Endothelial cell of umbilical vein (primary cell): ENCODE measurements at regions not wholly inside any gene's neighbourhood (a gene's known extent, or its start where the extent isn't known, plus 50 kb on each side); places are given as distances from the start of the nearest gene placed in this dataset.

Source experiments
- BruUV-seq: library from RNA; stranded (reverse); fragments of 400-500 nt; replicated peaks from 2 replicates; lab custom pipeline; 2021; lab: Mats Ljungman, UMichigan
- CTCF ChIA-PET: fragments of 300-600, 350-600 bp; sonication (Branson Sonifier 250); formaldehyde crosslinking; loops from one replicate; lab custom pipeline; 2021; ENCODE audit warnings: antibody characterized with exemption, inconsistent platforms; lab: Charles Lee
- POLR2A ChIA-PET: fragments of 300-600, 350-600 bp; sonication (Branson Sonifier 250); formaldehyde crosslinking; loops from one replicate; lab custom pipeline; 2021; ENCODE audit warnings: antibody characterized with exemption, inconsistent platforms; lab: Charles Lee
- DNase-seq: peaks from one replicate; pipeline ENCODE4 v3.0.0-alpha.2; 2011; ENCODE audit warnings: low read depth, low spot score
- FAIRE-seq: peaks from 2 replicates; lab custom pipeline; 2011; peaks lifted over from hg19 to GRCh38; lab: Jason Lieb, UNC
- H2AFZ ChIP-seq: 2 replicates; pipeline ENCODE4 v1.6.0; 2012; ENCODE audit warnings: low read depth, low read length, control low read depth, inconsistent platforms
- H3K27ac ChIP-seq: 2 replicates; pipeline ENCODE4 v1.5.1; 2011; ENCODE audit warnings: low read depth, mild to moderate bottlenecking, control low read depth, low read length, moderate library complexity; ENCODE audit not compliant: insufficient read depth
- H3K27me3 ChIP-seq, 2 experiments: 2 replicates each; pipeline versions ENCODE4 v1.6.0 to v1.6.1; 2011; ENCODE audit warnings: low read length in 2 of 2, mixed read lengths in 1 of 2; ENCODE audit not compliant: control insufficient read depth in 2 of 2, insufficient read depth in 2 of 2
- H3K36me3 ChIP-seq, 2 experiments: 2 replicates in 1 of 2; 3 replicates in 1 of 2; pipeline ENCODE4 v1.5.1; 2011; ENCODE audit warnings: low read length in 2 of 2, mild to moderate bottlenecking in 1 of 2, moderate library complexity in 1 of 2; ENCODE audit not compliant: control insufficient read depth in 2 of 2, insufficient read depth in 2 of 2; ENCODE audit errors: extremely low read depth in 1 of 2
- H3K4me1 ChIP-seq: 3 replicates; pipeline ENCODE4 v1.5.1; 2011; ENCODE audit warnings: mild to moderate bottlenecking, low read length; ENCODE audit not compliant: control insufficient read depth, insufficient read depth; ENCODE audit errors: extremely low read depth
- H3K4me2 ChIP-seq: 2 replicates; pipeline ENCODE4 v1.6.1; 2011; ENCODE audit warnings: low read length, control low read depth, mixed read lengths; ENCODE audit not compliant: insufficient read depth
- H3K4me3 ChIP-seq, 3 experiments: fragments of 200-600 bp in 1 of 3; sonication (generic), shearing (Covaris generic) in 1 of 3; replicated peaks in 1 of 3; 2 replicates each; pipeline ENCODE4 v1.5.1; 2011 to 2016; ENCODE audit warnings: control low read depth in 3 of 3, low read length in 3 of 3, mild to moderate bottlenecking in 2 of 3, inconsistent platforms in 1 of 3, low read depth in 1 of 3, moderate library complexity in 1 of 3; ENCODE audit not compliant: insufficient read depth in 1 of 3
- H3K79me2 ChIP-seq: 2 replicates; pipeline ENCODE4 v1.6.0; 2012; ENCODE audit warnings: low read length, inconsistent platforms; ENCODE audit not compliant: control insufficient read depth, insufficient read depth
- H3K9ac ChIP-seq: replicated peaks from 2 replicates; pipeline ENCODE3; 2011; ENCODE audit warnings: low read length, control low read depth; ENCODE audit not compliant: insufficient read depth; ENCODE audit errors: extremely low read depth
- H3K9me1 ChIP-seq: replicated peaks from 3 replicates; pipeline ENCODE4 v1.6.0; 2011; ENCODE audit warnings: mild to moderate bottlenecking, low read length; ENCODE audit not compliant: control insufficient read depth, insufficient read depth; ENCODE audit errors: extremely low read depth
- H3K9me3 ChIP-seq: replicated peaks from 2 replicates; pipeline ENCODE4 v1.5.1; 2012; ENCODE audit warnings: low read length, inconsistent platforms; ENCODE audit not compliant: control insufficient read depth, insufficient read depth
- H4K20me1 ChIP-seq: replicated peaks from 2 replicates; pipeline ENCODE3; 2011; ENCODE audit warnings: mild to moderate bottlenecking, low read length; ENCODE audit not compliant: control insufficient read depth, insufficient read depth; ENCODE audit errors: extremely low read depth
- CTCF ChIP-seq, 2 donors: IDR thresholded peaks; 1 replicate in 1 of 2; 2 replicates in 1 of 2; pipeline ENCODE4 v1.5.1; 2011; ENCODE audit warnings: low read length in 2 of 2, mild to moderate bottlenecking in 2 of 2, moderate library complexity in 2 of 2, control low read depth in 1 of 2, inconsistent platforms in 1 of 2, low read depth in 1 of 2; ENCODE audit not compliant: insufficient read depth in 1 of 2; ENCODE audit errors: extremely low read depth in 1 of 2
- GATA2 ChIP-seq: IDR thresholded peaks from 2 replicates; pipeline ENCODE4 v1.7.0; 2011; ENCODE audit warnings: low read depth, mild to moderate bottlenecking, moderate library complexity, mixed read lengths, low read length; ENCODE audit not compliant: insufficient read length, insufficient read depth
- JUN ChIP-seq: IDR thresholded peaks from 2 replicates; pipeline ENCODE4 v1.6.1; 2011; ENCODE audit warnings: borderline replicate concordance, low read depth; ENCODE audit not compliant: insufficient read length, insufficient read depth
- POLR2A ChIP-seq: IDR thresholded peaks from 2 replicates; pipeline ENCODE4 v1.6.1; 2012; ENCODE audit warnings: low read depth, mild to moderate bottlenecking, control low read depth, low read length
- POLR2AphosphoS5 ChIP-seq: IDR thresholded peaks from 2 replicates; pipeline ENCODE4 v1.6.1; 2012; ENCODE audit warnings: low read depth, mild to moderate bottlenecking, control low read depth, low read length, moderate library complexity; ENCODE audit not compliant: insufficient read depth
- dilution Hi-C: fragments of 300-500 bp; cut with MboI; formaldehyde crosslinking; loops from one replicate; pipeline ENCODE4 v1.15.0; 2019; ENCODE audit warnings: low sequenced_read_pairs; ENCODE audit not compliant: extremely low pct_ligation_motif_present
- intact Hi-C: fragments of 100-400 bp; cut with micrococcal nuclease; formaldehyde crosslinking; loops from one replicate; pipeline ENCODE4 v1.10.0; 2022

DNA sequence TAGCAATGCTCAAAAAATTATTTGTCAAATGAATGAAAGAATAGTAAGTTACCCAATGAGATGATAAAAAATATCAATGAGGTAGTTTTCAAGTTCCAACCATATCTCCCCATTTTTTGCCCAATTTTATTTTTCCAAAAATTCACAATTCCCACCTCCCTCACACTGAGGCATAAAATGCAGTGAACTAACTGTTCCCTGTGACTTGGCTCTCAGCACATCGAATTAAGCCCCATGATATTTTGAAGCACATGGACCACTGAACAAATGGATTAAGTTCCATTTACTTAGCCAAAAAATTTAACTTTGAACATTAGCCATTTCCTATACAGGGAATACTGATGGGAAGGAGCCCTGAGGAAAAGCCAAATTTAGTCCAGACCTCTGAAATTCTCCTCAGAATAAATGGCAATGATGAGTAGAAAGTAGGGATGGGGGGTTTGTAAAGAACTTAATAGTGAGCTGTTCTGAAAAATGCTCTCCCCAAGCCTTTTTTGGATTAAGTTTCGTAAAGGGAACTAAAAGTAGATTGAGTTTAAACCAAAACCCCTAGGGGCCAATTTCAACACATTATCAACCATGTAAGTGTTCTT is 166.3 kb upstream of the GRM3 start:
- H3K4me1 ChIP-seq, result no peaks in the 10 kb centered on the region
- ChIA-PET POLR2A (no interaction called here), CTCF (no interaction called here)
- H4K20me1 ChIP-seq, result no peaks in the 10 kb centered on the region
- H3K4me3 ChIP-seq, result no peak overlapping the region
- no peak overlapping the region for H2AFZ ChIP-seq
- DNase-seq (no peak), FAIRE-seq (no peak)
- no peak overlapping the region for H3K9ac ChIP-seq
- H3K27ac ChIP-seq, result no peak overlapping the region
- H3K4me2 ChIP-seq, result no peak overlapping the region
- H3K79me2 ChIP-seq, result no peaks in the 10 kb centered on the region
- dilution Hi-C loops (no loop called here), intact Hi-C loops (no loop called here)
- BruUV-seq, result no TSS peak
- no peaks in the 10 kb centered on the region for H3K9me3 ChIP-seq
- H3K27me3 ChIP-seq, result no peaks in the 10 kb centered on the region
- TF ChIP-seq GATA2 (no peak), CTCF (IDR thresholded peaks at IDR 0.05; ENCODE audit: extremely low read depth in 1 of 2, insufficient read depth in 1 of 2, low read depth in 1 of 2, low read length in 2 of 2) (no peak)
- no peaks in the 10 kb centered on the region for H3K9me1 ChIP-seq
- H3K36me3 ChIP-seq, result no peaks in the 10 kb centered on the region

GRCh38 chr7:86470763-86471162 is 172.9 kb upstream of the GRM3 start:
- Histone ChIP-seq H3K4me1 (no peaks in the 10 kb centered on the region), H3K9me1 (no peaks in the 10 kb centered on the region), H4K20me1 (no peaks in the 10 kb centered on the region), H3K4me2 (no peak overlapping the region), H3K9me3 (no peaks in the 10 kb centered on the region), H2AFZ (no peak overlapping the region), H3K4me3 (no peak overlapping the region), H3K36me3 (no peaks in the 10 kb centered on the region), H3K9ac (no peak overlapping the region), H3K79me2 (no peaks in the 10 kb centered on the region), H3K27me3 (no peaks in the 10 kb centered on the region), H3K27ac (no peak overlapping the region)
- BruUV-seq, result no TSS peak
- ChIA-PET POLR2A (no interaction called here), CTCF (interaction anchor here (1.3 to 5.2 kb wide), 3 partner anchors 10 to 582 kb away, joined by 3 to 134 read pairs (median 5); no protein-coding TSS in a partner anchor)
- FAIRE-seq, result no peak
- intact Hi-C loops, result no loop called here
- no peak for TF ChIP-seq JUN
- no peak for TF ChIP-seq POLR2AphosphoS5
- no peak for TF ChIP-seq CTCF (IDR thresholded peaks at IDR 0.05; ENCODE audit: extremely low read depth in 1 of 2, insufficient read depth in 1 of 2, low read depth in 1 of 2, low read length in 2 of 2)
- no peak for TF ChIP-seq POLR2A
- dilution Hi-C loops, result no loop called here
- no peak for DNase-seq
